Tibial nerve (tissue), 4 donors: ENCODE measurements at regions not wholly inside any gene's neighbourhood (a gene's known extent, or its start where the extent isn't known, plus 50 kb on each side); places are given as distances from the start of the nearest gene placed in this dataset.

Source experiments
- EP300 ChIP-seq, 2 donors: sonication (generic); formaldehyde crosslinking; IDR thresholded peaks; one replicate each; pipeline ENCODE4 v1.6.1; 2017; ENCODE audit warnings: antibody characterized with exemption in 2 of 2, mild to moderate bottlenecking in 1 of 2
- POLR2A ChIP-seq, 2 donors: fragments of 450-650 bp; IDR thresholded peaks; one replicate each; pipeline ENCODE4 v1.6.1; 2017; ENCODE audit warnings: antibody characterized with exemption in 2 of 2, mild to moderate bottlenecking in 2 of 2, moderate library complexity in 2 of 2
- TF ChIP-seq, protein P1 (sequence below), 5 experiments: fragments of 200-600 bp in 3 of 5; fragments of 450-650 bp in 2 of 5; sonication (generic) in 3 of 5; IDR thresholded peaks; one replicate each; pipeline ENCODE4 v1.5.1; 2016 to 2019; ENCODE audit warnings: antibody characterized with exemption in 5 of 5, mild to moderate bottlenecking in 3 of 5, moderate library complexity in 2 of 5

DNA sequence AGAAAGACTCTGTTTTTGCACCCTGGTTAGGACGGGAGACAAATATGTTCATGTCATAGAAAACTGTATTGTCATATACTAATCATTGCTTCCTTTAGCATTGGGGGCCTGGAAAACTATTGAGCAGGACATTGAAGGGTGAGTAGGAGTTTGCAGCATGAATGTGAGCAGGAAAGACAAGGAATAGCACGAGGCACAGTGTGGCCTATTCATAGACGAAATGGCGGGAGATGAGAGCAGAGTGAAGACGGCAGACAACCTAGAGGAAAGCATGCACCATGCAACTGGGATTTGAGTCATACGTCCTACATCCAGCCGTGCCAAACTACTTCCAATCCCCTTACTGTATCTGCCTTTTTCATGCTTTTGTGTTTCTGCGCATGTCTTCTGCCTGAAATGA is 508.1 kb downstream of the NTRK3 start:
- TF ChIP-seq, protein P1, sequence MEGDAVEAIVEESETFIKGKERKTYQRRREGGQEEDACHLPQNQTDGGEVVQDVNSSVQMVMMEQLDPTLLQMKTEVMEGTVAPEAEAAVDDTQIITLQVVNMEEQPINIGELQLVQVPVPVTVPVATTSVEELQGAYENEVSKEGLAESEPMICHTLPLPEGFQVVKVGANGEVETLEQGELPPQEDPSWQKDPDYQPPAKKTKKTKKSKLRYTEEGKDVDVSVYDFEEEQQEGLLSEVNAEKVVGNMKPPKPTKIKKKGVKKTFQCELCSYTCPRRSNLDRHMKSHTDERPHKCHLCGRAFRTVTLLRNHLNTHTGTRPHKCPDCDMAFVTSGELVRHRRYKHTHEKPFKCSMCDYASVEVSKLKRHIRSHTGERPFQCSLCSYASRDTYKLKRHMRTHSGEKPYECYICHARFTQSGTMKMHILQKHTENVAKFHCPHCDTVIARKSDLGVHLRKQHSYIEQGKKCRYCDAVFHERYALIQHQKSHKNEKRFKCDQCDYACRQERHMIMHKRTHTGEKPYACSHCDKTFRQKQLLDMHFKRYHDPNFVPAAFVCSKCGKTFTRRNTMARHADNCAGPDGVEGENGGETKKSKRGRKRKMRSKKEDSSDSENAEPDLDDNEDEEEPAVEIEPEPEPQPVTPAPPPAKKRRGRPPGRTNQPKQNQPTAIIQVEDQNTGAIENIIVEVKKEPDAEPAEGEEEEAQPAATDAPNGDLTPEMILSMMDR (IDR thresholded peaks at IDR 0.05): no peak
- TF ChIP-seq POLR2A (IDR thresholded peaks at IDR 0.05) (no peak), EP300 (IDR thresholded peaks at IDR 0.05) (no peak)
